HEK293T (cell line): ENCODE measurements at regions not wholly inside any gene's neighbourhood (a gene's known extent, or its start where the extent isn't known, plus 50 kb on each side); places are given as distances from the start of the nearest gene placed in this dataset.

Experiments used
- ARNT ChIP-seq: fragments of 450-650 bp; IDR thresholded peaks from 2 replicates; pipeline ENCODE4 v1.6.1; 2017; ENCODE audit warnings: mild to moderate bottlenecking
- BHLHE40 ChIP-seq: fragments of 450-650 bp; IDR thresholded peaks from 2 replicates; pipeline ENCODE4 v1.6.1; 2016; ENCODE audit warnings: mild to moderate bottlenecking, moderate library complexity, borderline replicate concordance
- CTBP1 ChIP-seq: fragments of 450-650 bp; IDR thresholded peaks from 2 replicates; pipeline ENCODE4 v1.6.1; 2016; ENCODE audit warnings: borderline replicate concordance
- FOXK2 ChIP-seq: fragments of 450-650 bp; IDR thresholded peaks from 2 replicates; pipeline ENCODE4 v1.6.1; 2016; ENCODE audit warnings: mild to moderate bottlenecking
- FOXM1 ChIP-seq: fragments of 450-650 bp; IDR thresholded peaks from 2 replicates; pipeline ENCODE4 v1.6.1; 2017; ENCODE audit warnings: mild to moderate bottlenecking, borderline replicate concordance
- HDGF ChIP-seq: fragments of 450-650 bp; IDR thresholded peaks from 2 replicates; pipeline ENCODE4 v1.6.1; 2017; ENCODE audit warnings: antibody characterized with exemption, borderline replicate concordance
- NFRKB ChIP-seq: fragments of 450-650 bp; IDR thresholded peaks from 2 replicates; pipeline ENCODE4 v1.6.1; 2016; ENCODE audit warnings: mild to moderate bottlenecking, moderate library complexity
- SP1 ChIP-seq: fragments of 450-650 bp; IDR thresholded peaks from 2 replicates; pipeline ENCODE4 v1.6.1; 2017
- SUZ12 ChIP-seq: fragments of 450-650 bp; IDR thresholded peaks from 2 replicates; pipeline ENCODE4 v1.6.1; 2016; ENCODE audit warnings: mild to moderate bottlenecking
- TARDBP ChIP-seq: fragments of 450-650 bp; IDR thresholded peaks from 2 replicates; pipeline ENCODE4 v1.6.1; 2016
- ZNF384 ChIP-seq: fragments of 450-650 bp; IDR thresholded peaks from 2 replicates; pipeline ENCODE4 v1.6.1; 2016

- TF ChIP-seq FOXK2 = no peak
- no peak for TF ChIP-seq NFRKB
- TF ChIP-seq HDGF = no peak
- no peak for TF ChIP-seq SP1
- TF ChIP-seq ZNF384 = no peak
- TF ChIP-seq TARDBP = no peak
- TF ChIP-seq CTBP1 = no peak
- no peak for TF ChIP-seq FOXM1
- no peak for TF ChIP-seq BHLHE40
- no peak for TF ChIP-seq SUZ12
- TF ChIP-seq ARNT = no peak
Observed at GRCh38 chrX:45602151-45602550, 401.5 kb upstream of the DIPK2B start.
